ENCODE measurements at regions not wholly inside any gene's neighbourhood (a gene's known extent, or its start where the extent isn't known, plus 50 kb on each side); places are given as distances from the start of the nearest gene placed in this dataset.

DNA sequence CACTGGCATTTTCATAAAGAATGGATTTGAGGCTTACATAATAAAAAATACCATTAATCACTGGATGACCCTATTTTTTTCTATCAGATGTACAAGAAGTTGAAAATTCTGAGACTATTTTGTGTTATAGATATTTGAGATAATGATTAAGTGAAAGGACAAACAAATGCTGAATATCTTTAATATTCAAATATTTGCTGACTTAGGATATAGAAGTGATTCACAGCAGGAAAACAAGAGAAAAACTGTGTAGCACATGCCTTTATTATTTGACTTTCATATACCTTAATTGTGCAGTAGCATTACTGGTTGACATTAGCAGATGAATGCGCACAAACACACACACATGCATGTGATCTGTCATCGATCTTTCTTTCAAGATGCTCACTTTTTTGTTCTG is 766.5 kb downstream of the SATB2 start:
- no peaks in the 10 kb centered on the region for H3K79me2 ChIP-seq (ENCODE audit: insufficient read depth, low read length)
- no peak overlapping the region for H2AFZ ChIP-seq (ENCODE audit: low read length)
- no peak overlapping the region for H3K4me3 ChIP-seq (ENCODE audit: insufficient read depth, low read length)
- no peaks in the 10 kb centered on the region for H4K20me1 ChIP-seq (ENCODE audit: insufficient read depth, low read length)
- TF ChIP-seq, protein P1, sequence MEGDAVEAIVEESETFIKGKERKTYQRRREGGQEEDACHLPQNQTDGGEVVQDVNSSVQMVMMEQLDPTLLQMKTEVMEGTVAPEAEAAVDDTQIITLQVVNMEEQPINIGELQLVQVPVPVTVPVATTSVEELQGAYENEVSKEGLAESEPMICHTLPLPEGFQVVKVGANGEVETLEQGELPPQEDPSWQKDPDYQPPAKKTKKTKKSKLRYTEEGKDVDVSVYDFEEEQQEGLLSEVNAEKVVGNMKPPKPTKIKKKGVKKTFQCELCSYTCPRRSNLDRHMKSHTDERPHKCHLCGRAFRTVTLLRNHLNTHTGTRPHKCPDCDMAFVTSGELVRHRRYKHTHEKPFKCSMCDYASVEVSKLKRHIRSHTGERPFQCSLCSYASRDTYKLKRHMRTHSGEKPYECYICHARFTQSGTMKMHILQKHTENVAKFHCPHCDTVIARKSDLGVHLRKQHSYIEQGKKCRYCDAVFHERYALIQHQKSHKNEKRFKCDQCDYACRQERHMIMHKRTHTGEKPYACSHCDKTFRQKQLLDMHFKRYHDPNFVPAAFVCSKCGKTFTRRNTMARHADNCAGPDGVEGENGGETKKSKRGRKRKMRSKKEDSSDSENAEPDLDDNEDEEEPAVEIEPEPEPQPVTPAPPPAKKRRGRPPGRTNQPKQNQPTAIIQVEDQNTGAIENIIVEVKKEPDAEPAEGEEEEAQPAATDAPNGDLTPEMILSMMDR (IDR thresholded peaks at IDR 0.05; ENCODE audit: extremely low read depth, low read depth, low read length), result no peak
- H3K4me2 ChIP-seq (ENCODE audit: insufficient read depth, low read length), result no peak overlapping the region
- H3K4me1 ChIP-seq (ENCODE audit: insufficient read depth, low read length), result no peaks in the 10 kb centered on the region
- no peaks in the 10 kb centered on the region for H3K36me3 ChIP-seq (ENCODE audit: insufficient read depth, low read length)
- H3K27me3 ChIP-seq (ENCODE audit: insufficient read depth, low read length), result no peaks in the 10 kb centered on the region
- DNase-seq (ENCODE audit: insufficient read length, low spot score, missing footprints), result no peak
- no peaks in the 10 kb centered on the region for H3K9me3 ChIP-seq (ENCODE audit: low read depth, low read length)
- H3K27ac ChIP-seq (ENCODE audit: low read depth, low read length), result no peak overlapping the region

DNA sequence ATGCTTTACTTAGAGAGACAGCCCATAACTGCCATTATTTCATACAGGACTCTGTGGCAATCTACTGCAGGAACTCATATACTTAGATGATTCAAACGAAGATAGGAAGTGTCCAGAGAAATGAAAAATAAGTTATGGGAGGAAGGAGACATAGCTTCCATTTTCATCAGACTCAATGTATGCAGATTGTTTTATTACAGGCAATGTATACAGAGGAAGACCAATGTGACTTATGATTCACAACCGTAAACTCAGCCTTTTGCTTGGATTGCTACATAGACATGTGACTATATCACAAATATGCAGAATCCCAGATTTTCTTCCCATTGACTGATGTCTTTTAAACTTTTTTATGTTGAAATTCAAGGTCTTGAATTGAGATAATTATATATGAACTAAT is 793.4 kb downstream of the SATB2 start:
- Histone ChIP-seq H3K27ac (ENCODE audit: low read depth, low read length) (no peak overlapping the region), H3K27me3 (ENCODE audit: insufficient read depth, low read length) (no peaks in the 10 kb centered on the region), H4K20me1 (ENCODE audit: insufficient read depth, low read length) (no peaks in the 10 kb centered on the region), H3K9me3 (ENCODE audit: low read depth, low read length) (no peaks in the 10 kb centered on the region), H3K36me3 (ENCODE audit: insufficient read depth, low read length) (no peaks in the 10 kb centered on the region), H3K79me2 (ENCODE audit: insufficient read depth, low read length) (no peaks in the 10 kb centered on the region), H2AFZ (ENCODE audit: low read length) (no peak overlapping the region), H3K4me3 (ENCODE audit: insufficient read depth, low read length) (no peak overlapping the region), H3K4me2 (ENCODE audit: insufficient read depth, low read length) (no peak overlapping the region), H3K4me1 (ENCODE audit: insufficient read depth, low read length) (no peaks in the 10 kb centered on the region)
- TF ChIP-seq, protein P1 (IDR thresholded peaks at IDR 0.05; ENCODE audit: extremely low read depth, low read depth, low read length), result no peak
- DNase-seq (ENCODE audit: insufficient read length, low spot score, missing footprints), result no peak

DNA sequence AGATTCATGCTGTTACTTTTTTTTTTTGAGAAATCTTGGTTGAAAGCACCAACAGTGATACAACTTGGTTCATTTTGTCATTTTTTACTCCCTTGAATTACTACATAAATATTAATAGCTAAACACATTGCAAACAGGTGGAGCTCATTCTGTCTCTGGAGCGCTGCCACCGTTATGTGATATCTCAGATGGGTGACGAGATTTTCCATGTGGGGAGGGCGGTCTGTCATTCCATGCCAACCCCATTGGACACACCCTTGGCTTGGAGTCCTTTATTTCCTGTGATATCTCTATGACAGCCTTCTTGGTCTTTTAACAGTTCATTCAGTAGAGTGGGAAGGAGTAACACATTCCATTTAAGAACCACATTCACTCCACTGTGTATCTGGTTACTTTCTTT is 794.8 kb downstream of the SATB2 start:
- Histone ChIP-seq H4K20me1 (ENCODE audit: insufficient read depth, low read length) (no peaks in the 10 kb centered on the region), H3K9me3 (ENCODE audit: low read depth, low read length) (no peaks in the 10 kb centered on the region), H3K79me2 (ENCODE audit: insufficient read depth, low read length) (no peaks in the 10 kb centered on the region), H3K27me3 (ENCODE audit: insufficient read depth, low read length) (no peaks in the 10 kb centered on the region), H3K4me2 (ENCODE audit: insufficient read depth, low read length) (no peak overlapping the region), H3K36me3 (ENCODE audit: insufficient read depth, low read length) (no peaks in the 10 kb centered on the region), H3K27ac (ENCODE audit: low read depth, low read length) (no peak overlapping the region), H3K4me1 (ENCODE audit: insufficient read depth, low read length) (no peaks in the 10 kb centered on the region), H3K4me3 (ENCODE audit: insufficient read depth, low read length) (no peak overlapping the region), H2AFZ (ENCODE audit: low read length) (no peak overlapping the region)
- no peak for DNase-seq (ENCODE audit: insufficient read length, low spot score, missing footprints)
- TF ChIP-seq, protein P1 (IDR thresholded peaks at IDR 0.05; ENCODE audit: extremely low read depth, low read depth, low read length), result no peak

DNA sequence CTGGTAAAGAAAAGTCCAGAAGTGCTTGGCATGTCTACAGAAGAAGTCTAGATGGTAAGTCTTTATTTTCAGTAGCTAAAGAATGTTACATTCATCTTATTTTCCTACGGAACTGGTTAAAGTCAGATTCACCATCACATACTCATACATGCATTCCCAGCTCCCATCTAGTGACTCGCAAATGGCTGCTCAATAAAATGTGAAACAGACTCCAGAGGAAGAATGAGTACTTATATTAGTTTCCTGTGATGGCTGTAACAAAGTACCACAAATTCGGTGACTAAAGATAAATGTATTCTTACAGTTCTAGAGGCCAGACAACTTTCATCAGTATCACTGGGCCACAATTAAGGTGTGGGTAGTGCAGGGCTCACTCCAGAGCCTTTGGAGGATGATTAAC is 797.2 kb downstream of the SATB2 start:
- Histone ChIP-seq H3K36me3 (ENCODE audit: insufficient read depth, low read length) (no peaks in the 10 kb centered on the region), H3K27me3 (ENCODE audit: insufficient read depth, low read length) (no peaks in the 10 kb centered on the region), H3K4me2 (ENCODE audit: insufficient read depth, low read length) (no peak overlapping the region), H3K4me3 (ENCODE audit: insufficient read depth, low read length) (no peak overlapping the region), H3K79me2 (ENCODE audit: insufficient read depth, low read length) (no peaks in the 10 kb centered on the region), H3K9me3 (ENCODE audit: low read depth, low read length) (no peaks in the 10 kb centered on the region), H2AFZ (ENCODE audit: low read length) (peak overlapping the region; percentile 39), H4K20me1 (ENCODE audit: insufficient read depth, low read length) (no peaks in the 10 kb centered on the region), H3K27ac (ENCODE audit: low read depth, low read length) (no peak overlapping the region), H3K4me1 (ENCODE audit: insufficient read depth, low read length) (no peaks in the 10 kb centered on the region)
- DNase-seq (ENCODE audit: insufficient read length, low spot score, missing footprints), result no peak
- TF ChIP-seq, protein P1 (IDR thresholded peaks at IDR 0.05; ENCODE audit: extremely low read depth, low read depth, low read length), result no peak
